ENCODE measurements at regions not wholly inside any gene's neighbourhood (a gene's known extent, or its start where the extent isn't known, plus 50 kb on each side); places are given as distances from the start of the nearest gene placed in this dataset.

DNA sequence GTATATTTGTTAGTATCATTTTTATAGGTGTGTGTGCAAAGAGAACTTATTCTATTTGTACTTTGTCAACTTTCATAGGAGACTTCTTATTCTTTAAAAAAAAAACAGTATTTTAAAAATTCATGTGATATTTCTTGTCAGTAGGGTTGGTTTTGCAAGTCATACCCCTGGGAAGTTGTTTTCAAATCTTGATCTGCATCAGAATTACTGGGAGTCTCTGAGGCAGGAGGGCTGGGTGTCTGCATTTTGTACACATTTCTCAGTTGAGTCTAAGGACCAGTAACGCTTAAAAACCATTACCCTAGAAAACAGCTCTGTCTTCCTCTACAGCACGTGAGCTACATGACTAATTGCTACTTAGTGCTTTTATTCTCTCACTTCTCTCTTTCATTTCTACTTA, 76.0 kb upstream of the CTTNBP2NL start:
- TF ChIP-seq, protein P1, sequence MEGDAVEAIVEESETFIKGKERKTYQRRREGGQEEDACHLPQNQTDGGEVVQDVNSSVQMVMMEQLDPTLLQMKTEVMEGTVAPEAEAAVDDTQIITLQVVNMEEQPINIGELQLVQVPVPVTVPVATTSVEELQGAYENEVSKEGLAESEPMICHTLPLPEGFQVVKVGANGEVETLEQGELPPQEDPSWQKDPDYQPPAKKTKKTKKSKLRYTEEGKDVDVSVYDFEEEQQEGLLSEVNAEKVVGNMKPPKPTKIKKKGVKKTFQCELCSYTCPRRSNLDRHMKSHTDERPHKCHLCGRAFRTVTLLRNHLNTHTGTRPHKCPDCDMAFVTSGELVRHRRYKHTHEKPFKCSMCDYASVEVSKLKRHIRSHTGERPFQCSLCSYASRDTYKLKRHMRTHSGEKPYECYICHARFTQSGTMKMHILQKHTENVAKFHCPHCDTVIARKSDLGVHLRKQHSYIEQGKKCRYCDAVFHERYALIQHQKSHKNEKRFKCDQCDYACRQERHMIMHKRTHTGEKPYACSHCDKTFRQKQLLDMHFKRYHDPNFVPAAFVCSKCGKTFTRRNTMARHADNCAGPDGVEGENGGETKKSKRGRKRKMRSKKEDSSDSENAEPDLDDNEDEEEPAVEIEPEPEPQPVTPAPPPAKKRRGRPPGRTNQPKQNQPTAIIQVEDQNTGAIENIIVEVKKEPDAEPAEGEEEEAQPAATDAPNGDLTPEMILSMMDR (IDR thresholded peaks at IDR 0.05; ENCODE audit: extremely low read depth, insufficient read depth, missing control alignments) = no peak
- in situ Hi-C loops (cut with MboI; ENCODE audit: low pct_unique_long_range_greater_than_20kb, low sequenced_read_pairs, unreplicated experiment) = no loop called here
- DNase-seq (ENCODE audit: low spot score) = no peak

- in situ Hi-C loops (cut with MboI; ENCODE audit: low pct_unique_long_range_greater_than_20kb, low sequenced_read_pairs, unreplicated experiment) = no loop called here
- TF ChIP-seq, protein P1 (IDR thresholded peaks at IDR 0.05; ENCODE audit: extremely low read depth, insufficient read depth, missing control alignments) = no peak
- no peak for DNase-seq (ENCODE audit: low spot score)
Observed at GRCh38 chr1:112322018-112322417, 74.0 kb upstream of the CTTNBP2NL start.

DNA sequence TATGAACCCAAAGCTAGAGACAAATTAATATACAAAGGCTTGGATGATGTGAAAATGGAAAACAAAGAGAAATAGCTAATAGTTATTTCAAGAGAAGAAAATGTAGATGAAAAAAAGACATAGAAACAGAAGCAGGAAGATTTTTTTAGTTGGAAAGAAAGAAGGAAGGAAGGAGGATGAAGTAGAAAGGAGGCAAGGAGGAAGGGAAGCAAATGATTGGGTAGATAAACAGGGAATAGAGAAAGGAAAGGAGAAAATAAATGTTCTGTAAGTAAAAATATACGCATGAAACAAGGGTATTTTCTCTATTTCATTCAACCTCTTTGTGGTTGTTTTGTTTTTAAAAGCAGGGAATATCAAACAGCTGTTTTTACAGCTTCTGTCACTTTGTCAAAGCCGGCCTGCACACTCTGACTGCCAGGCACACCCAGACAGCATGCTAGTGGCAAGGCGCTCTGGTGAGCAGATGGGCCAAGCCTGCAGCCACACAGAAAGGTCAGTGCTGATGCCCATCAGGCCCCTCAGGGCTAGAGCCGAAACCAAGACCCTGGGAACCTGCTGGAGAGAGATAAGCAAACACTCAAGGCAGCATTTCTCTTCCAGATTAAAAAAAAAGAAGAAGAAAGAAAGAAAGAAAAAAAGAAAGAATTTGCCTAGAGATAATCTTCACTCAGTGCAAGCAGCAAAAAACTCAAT, 72.9 kb upstream of the CTTNBP2NL start:
- TF ChIP-seq, protein P1 (IDR thresholded peaks at IDR 0.05; ENCODE audit: extremely low read depth, insufficient read depth, missing control alignments) = no peak
- DNase-seq (ENCODE audit: low spot score) = no peak
- in situ Hi-C loops (cut with MboI; ENCODE audit: low pct_unique_long_range_greater_than_20kb, low sequenced_read_pairs, unreplicated experiment) = no loop called here

- in situ Hi-C loops (cut with MboI; ENCODE audit: low pct_unique_long_range_greater_than_20kb, low sequenced_read_pairs, unreplicated experiment) = no loop called here
Observed at GRCh38 chr1:112325504-112325903, 70.5 kb upstream of the CTTNBP2NL start.

DNA sequence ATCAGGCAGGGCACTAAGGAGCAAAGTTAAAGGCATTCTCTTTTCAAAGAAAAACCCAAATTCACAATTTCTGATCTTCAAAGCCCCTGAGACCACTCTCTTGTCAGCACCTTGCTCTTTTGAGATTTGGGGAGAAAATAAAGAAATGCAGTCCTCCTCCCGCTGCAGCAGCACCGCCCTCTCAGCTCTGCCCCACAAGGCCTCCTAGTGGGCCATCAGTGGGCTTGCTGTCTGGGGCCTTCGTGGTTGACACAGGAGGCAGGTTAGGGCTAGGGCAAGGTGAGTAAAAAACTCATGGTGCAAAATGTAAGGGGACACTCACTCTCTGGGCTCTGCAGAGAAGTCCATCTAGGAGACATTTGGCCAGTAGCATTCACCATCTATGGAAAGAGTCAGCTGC, 67.4 kb upstream of the CTTNBP2NL start:
- TF ChIP-seq, protein P1 (IDR thresholded peaks at IDR 0.05; ENCODE audit: extremely low read depth, insufficient read depth, missing control alignments) = no peak
- in situ Hi-C loops (cut with MboI; ENCODE audit: low pct_unique_long_range_greater_than_20kb, low sequenced_read_pairs, unreplicated experiment) = no loop called here
- DNase-seq (ENCODE audit: low spot score) = no peak

More at GRCh38 chr1:112325504-112325903, 70.5 kb upstream of the CTTNBP2NL start:
- TF ChIP-seq, protein P1 (IDR thresholded peaks at IDR 0.05; ENCODE audit: extremely low read depth, insufficient read depth, missing control alignments) = no peak
- DNase-seq (ENCODE audit: low spot score) = no peak

- no peak for DNase-seq (ENCODE audit: low spot score)
- in situ Hi-C loops (cut with MboI; ENCODE audit: low pct_unique_long_range_greater_than_20kb, low sequenced_read_pairs, unreplicated experiment) = no loop called here
- TF ChIP-seq, protein P1 (IDR thresholded peaks at IDR 0.05; ENCODE audit: extremely low read depth, insufficient read depth, missing control alignments) = no peak
Observed at GRCh38 chr1:112332176-112333150, 63.6 kb upstream of the CTTNBP2NL start.

Data from GM13977 (cell line).